G401 (cell line): ENCODE measurements at regions not wholly inside any gene's neighbourhood (a gene's known extent, or its start where the extent isn't known, plus 50 kb on each side); places are given as distances from the start of the nearest gene placed in this dataset.
"Not testable (repeated sequence)": the region's sequence is repeated elsewhere in the genome, so short reads cannot be mapped to it uniquely, and the experiment has no call there.

Experiments used
- DNase-seq: peaks from one replicate; pipeline ENCODE4 v3.0.0-alpha.2; 2015; ENCODE audit warnings: low spot score
- in situ Hi-C: cut with HindIII; loops from 2 replicates; pipeline ENCODE4 v1.10.0; 2016; ENCODE audit warnings: low sequenced_read_pairs, mixed read lengths

DNA sequence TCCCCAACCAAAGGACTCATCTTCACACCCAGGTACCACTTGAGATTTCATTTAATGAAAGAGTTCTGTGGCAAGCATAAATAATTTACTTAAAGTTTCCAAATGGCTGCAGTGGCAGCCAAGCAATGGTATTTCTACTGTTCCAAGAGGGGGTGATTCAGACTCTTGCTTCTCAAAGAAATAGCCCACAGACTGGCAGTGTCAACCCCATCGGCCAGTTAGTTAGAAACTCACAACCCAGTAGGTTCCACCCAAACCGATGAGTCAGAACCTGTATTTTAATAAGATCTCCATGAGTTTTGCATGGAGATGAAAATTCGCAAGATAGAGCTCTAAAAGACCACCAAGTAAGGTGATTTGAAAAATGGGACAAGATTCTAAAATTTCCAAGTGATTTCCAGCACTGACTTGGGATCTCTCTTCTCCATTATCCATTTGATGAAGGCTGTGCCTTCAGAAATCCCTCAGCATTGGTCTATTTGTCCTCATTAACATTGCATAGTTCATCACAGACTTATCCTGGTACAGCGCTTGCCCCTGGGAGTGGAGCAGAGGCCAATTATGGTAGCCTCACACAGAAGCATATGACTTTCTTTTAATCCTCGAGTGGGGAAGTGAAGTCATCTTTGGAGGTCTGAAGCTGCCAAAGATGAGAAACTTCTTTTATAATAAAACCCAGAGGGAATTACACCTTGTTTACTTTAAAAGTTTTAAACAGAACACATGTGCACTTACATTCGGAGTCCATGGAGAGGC, 361.4 kb upstream of the ID2 start:
- in situ Hi-C loops = no loop called here

DNA sequence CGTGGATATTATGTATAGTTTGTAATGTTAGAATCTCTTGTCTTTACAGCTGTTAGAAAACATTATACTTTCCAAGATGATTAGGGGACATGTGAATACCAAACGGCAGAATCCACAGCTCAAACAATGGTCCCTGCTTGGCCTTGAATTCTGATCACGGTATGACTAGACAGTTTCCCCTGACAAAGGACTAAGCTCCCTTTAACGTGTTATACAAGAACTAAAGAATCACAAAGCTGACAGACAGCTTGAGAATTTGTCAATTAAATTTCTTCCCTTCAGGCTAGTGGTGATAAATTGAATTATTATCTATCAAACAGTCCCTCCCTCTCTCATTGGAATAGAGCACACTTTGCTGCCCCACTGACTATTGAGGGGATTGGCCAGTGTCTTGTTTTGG, 359.2 kb upstream of the ID2 start:
- in situ Hi-C loops = no loop called here
- DNase-seq = no peak

More for the DNA sequence above, 361.4 kb upstream of the ID2 start:
- no peak for DNase-seq

DNA sequence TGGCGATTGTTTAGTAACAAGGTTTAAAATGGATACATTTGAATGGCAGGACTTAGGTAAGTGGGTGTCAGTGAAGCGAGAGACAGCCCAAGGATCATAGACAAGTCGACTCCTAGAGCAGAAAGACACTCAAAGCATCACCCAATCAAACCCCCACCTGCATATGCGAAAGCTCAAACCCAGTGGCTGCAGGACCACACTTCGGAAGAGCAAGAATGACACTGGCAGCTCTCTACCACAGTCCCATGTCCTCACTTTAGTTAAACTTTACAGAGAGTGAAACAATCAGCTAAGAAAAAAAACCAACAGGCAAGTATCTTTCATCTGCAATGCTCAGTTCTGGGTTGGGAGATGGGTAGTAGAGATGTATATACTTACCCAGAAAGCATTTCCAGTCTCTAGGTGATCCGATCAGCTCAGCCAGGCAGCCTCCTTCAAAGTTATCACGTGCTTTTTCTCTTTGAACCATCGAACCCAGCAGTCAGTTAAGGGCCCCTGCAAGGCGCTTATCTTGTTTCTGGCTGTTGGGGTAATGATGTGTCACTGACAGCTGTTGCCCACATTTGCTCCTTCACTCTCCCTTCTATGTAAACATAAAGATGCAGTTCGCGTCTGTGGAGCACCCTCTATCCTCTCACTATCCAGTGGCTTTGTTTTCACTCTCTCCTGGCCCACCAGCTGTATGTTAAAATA, 357.5 kb upstream of the ID2 start:
- DNase-seq = no peak
- in situ Hi-C loops = no loop called here

DNA sequence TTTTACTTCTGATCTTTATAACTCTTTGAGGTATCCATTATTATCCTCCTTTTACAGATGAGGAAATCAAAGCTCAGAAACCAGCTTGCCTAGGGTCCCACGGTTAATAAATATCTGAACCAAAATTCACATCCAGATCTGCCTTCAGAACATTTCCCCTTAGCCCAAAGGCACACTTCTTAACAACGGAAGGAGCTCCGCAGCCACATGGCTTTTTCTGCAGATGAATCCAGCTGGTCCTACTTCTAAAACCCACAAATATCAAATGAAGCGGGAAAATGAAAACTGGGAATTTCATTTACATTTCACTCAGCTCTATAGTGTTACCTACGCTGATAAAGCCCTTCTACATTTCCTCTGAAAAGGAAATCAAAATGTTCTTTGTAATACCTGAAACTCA, 357.0 kb upstream of the ID2 start:
- DNase-seq = no peak
- in situ Hi-C loops = no loop called here

DNA sequence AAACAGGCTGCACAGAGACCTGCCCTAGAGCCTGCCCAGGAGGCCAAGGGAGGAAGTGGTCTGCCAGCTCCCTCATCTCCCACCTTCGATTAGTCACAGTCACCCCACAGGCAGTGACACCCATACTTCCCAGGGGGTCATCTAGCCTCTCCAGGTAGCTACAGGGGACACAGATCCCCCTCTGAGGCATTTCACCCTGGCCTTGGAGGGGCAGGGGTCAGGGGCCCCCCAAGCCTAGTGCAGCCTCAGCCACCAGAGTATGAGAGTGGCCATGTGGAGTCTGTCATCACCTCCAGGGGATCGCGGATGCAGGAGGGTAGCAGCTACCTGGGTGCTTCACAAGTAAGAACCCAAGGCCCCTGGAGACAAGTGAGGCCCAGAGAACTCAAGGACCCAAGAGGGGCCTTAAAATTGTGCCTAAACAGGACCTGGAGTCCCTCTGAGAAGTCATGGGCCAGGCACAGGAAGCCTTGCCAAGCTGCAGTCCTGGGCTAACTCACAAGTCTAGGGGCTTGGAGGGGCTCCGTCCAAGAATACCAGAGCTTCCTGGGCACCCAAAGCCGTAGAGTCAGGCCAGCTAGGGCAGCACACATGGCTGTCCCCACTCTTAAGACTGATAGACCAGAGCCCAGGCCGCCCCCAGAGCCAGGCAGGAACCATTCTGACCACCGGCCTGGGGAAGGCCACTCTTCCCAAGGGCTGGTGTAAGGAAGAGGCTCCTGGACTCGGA, 354.3 kb upstream of the ID2 start:
- in situ Hi-C loops = no loop called here
- no peak for DNase-seq

DNA sequence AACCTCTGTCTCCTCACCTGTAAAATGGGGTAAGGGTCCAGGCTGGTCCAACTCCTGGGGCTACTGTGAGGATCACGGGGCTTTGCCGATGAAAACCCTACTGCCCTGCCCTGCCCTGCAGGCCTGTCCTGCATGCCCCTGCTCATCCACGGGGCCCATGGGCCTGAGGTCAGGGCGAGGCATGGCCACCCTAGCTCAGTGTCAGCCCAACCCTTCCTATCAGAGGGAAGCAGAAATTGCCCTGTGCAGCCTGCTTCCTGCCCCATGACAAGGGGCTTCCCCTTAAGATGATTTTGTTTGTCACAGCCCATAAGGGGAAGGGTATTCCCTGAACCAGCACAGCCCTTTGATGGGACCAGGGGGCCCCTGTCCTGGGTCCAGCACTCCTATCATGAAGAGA, 353.6 kb upstream of the ID2 start:
- in situ Hi-C loops = no loop called here

DNA sequence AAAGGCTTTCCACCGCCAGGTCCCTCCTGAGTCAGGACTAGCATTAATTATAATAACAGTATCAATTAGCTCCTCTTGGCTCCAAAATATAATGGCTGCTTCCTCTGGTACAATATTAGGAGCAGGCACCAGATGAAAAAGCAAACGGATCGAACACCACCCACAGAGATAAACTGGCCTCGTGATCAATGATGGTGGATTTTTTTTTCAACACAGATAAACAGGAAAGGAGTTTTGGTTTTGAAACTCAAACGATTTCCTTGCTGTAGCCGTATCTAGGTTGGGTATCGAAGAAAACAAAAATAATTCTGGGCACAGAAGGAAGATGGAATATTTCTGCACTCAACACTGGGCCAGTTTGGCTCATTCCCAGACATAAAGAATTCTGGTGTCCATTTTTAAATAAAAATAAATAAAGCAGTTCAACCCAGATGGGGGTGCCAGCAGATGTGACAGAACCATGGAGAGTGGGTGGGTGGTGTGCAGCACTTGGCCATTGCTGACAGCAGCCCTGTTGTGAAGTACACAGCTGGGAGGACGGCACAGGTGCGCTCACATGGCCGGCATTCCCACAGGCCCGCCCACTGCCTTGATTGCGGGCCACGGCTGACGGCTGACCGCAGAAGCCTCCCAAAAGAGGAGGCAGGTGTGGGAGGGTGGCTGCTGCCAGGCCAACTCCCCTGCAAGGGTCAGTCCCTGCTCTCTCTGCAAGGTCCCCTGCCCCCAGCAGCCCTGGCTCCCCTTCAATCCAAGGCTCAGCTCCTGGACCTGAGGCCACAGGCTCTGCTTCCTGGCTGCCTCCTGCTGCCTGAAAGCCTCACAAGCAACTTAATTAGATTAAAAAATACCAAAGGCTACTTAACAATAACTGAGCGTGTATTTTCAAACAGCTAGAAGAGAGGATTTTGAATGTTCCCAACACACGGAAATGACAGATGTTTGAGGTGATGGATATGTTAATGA, 351.9 kb upstream of the ID2 start:
- DNase-seq = no peak
- in situ Hi-C loops = no loop called here

More for the DNA sequence above, 353.6 kb upstream of the ID2 start:
- no peak for DNase-seq

DNA sequence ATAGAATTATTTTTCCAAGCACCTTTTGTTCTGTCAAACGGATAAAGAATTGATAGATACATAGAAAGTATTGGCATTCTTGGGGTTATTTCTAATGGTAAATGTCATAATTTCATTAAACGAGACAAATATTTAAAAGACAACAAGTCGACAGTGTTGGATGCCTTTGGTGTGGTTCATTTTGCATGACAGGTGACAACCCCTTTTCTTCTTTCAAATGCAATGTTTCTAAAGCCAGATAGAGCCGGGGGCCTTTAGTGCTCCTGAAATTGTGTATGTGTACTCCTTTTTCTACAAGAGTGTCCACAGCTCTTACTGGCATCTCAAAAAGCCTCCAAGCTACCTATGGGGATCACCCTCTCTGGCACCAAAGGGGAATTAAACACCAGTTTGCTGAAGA, 350.8 kb upstream of the ID2 start:
- in situ Hi-C loops = no loop called here

DNA sequence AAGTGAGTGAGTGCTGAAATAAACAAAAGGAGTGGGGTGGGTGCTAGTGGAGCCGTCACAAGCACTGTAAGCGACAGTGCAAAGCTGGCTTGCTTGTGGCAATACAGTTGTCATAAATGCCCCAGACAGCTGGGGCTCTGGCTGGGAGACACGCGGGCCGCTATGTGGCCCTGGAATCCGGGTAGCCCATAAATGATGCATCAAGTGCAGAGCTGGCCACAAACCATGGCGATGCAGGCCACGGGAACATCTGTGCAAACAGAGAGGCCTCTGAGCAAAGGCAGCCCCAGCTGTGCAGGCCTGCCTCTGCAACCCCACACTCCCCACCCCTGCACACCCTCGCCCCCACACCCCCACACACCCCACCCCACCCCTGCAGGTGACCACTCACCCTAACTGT, 349.2 kb upstream of the ID2 start:
- in situ Hi-C loops = no loop called here
- no peak for DNase-seq

More for the DNA sequence above, 350.8 kb upstream of the ID2 start:
- DNase-seq = no peak

DNA sequence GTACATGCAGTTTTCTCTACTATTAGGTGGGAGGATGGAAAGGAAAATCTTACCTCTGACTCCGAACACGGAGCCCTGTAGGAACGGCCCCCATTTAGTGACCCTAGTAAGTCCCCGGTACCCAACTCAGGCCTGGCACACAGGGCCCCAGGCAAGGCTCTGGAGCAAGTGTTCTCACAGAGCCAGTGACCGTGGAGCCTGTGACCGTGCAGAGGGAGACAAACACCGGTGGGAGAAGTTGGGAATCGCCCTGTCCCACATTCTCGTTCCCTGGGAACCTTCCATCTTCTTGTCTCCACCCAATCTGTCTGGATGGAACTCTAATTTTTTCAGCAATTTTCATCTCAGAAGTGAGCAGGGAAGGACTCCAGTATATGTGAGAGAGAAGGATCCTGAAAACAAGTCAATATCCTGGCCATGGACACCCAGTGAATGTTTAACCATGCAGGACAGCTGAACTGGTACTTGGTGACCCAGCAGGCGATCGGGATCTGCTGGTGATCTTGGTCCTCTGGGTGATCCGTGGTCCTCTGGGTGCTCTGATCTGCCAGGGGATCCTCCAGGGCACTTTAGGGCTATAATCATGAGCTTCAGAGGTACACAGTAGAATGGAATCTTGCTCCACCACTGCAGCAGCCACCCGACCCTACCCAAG, 348.6 kb upstream of the ID2 start:
- in situ Hi-C loops = no loop called here

DNA sequence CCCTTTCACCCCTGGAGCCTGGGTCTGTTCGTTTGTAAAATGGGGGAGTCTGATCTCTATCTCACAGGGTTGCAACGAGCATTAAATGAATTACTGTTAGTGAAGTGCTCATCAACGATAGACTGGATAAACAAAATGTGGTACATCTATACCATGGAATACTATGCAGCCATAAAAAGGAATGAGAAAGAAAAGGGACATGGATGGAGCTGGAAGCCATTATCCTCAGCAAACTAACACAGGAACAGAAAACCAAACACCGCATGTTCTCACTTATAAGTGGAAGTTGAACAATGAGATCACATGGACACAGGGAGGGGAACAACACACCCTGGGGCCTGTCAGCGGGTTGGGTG, 348.0 kb upstream of the ID2 start:
- in situ Hi-C loops = not testable (repeated sequence)

More for the DNA sequence above, 348.6 kb upstream of the ID2 start:
- no peak for DNase-seq

DNA sequence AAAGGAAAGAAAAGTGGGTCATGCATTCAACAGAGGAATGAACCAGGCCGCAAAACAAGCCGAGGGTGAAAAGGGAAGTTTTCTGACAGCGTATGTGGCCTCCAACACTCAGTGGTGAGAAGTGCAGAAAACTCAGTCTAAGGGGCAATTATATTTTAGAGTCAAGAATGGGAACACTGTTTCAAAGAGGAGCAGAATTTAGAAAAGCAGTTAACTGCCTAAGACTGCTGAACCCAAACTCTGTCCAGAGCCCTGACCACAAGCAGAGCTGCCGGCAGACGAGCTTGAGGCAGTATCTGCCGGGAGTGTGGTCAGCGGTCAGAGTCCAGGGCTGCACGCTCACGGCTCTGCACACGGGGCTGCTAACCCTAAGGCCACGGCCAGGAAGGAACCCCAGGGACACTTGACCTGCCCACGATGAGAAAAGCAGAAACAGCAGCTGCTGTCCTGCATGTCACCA, 347.0 kb upstream of the ID2 start:
- in situ Hi-C loops = no loop called here
- no peak for DNase-seq

More for the DNA sequence above, 348.0 kb upstream of the ID2 start:
- not testable (repeated sequence) for DNase-seq

DNA sequence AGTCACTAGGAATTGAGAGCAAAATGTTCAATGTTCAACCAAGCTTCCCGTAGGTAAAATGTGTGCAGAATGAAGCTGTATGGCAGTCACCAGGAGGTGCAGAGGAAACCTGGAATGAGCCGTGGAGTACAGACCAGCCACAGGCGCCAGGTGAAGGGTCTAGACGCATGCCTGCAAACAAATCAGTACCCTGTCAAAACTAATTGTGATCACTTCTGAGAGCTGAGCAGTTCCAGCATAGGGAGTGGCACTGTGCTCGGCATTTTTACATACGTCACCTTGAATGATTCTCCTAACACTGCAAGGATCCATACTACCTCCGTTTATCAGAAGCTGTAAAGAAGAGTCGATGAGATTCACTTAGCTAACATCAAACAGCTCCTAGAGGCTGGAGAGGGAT, 346.1 kb upstream of the ID2 start:
- in situ Hi-C loops = no loop called here
- no peak for DNase-seq

DNA sequence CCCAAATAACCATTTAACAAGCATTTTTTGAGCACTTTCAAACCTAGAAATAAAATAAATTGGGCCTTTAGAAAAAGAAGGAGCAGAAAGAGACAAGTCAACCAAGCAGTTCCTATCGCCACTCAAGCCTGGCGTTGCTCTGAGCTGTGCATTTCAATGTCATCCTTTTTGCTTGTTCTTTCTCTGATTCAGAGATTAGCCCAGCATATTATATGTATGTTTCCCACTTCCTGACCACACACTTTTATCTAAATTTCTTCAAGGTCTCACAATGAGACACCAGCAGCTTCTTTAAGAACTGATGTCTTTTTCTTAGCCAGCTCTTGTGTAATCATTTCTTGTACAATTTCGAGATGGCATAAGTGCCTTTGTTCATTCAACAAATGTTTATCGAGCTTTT, 344.5 kb upstream of the ID2 start:
- in situ Hi-C loops = no loop called here
- no peak for DNase-seq

DNA sequence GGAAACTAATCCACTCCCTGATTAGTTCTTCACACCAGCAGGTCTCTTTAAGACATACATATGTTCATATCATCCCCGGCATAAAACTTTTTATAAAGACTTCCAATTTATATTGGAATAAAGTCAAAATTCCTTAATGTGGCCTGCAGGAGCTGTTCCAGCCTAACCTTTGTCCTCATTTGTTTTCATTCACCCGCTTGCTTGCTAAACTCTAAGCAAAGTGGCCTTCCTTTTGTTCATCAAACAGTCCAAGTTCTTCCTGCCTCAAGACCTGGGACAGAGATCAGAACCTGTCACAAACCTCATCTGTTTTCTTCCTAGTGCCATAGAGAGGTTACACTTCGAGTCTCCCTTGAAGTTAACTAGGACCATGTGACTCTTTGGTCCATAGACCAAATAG, 339.4 kb upstream of the ID2 start:
- in situ Hi-C loops = no loop called here
- no peak for DNase-seq

DNA sequence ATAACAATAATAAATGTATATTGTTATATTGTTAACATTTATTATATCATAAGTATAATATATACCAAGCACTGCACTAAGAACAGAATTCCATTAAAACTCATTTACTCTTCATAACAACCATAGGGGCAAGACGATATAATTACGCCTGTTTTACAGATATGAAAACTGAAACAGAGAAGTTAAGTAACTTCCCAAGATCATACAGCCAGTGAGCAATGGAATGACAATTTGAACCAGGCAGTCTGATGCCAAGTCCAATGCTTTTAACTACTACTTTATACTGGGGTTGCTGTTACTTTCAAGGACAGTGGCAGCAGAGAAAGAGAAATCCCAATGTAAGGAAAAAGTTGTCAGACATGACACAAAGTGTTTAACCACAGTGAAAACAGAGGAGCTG, 338.8 kb upstream of the ID2 start:
- no peak for DNase-seq
- in situ Hi-C loops = no loop called here

DNA sequence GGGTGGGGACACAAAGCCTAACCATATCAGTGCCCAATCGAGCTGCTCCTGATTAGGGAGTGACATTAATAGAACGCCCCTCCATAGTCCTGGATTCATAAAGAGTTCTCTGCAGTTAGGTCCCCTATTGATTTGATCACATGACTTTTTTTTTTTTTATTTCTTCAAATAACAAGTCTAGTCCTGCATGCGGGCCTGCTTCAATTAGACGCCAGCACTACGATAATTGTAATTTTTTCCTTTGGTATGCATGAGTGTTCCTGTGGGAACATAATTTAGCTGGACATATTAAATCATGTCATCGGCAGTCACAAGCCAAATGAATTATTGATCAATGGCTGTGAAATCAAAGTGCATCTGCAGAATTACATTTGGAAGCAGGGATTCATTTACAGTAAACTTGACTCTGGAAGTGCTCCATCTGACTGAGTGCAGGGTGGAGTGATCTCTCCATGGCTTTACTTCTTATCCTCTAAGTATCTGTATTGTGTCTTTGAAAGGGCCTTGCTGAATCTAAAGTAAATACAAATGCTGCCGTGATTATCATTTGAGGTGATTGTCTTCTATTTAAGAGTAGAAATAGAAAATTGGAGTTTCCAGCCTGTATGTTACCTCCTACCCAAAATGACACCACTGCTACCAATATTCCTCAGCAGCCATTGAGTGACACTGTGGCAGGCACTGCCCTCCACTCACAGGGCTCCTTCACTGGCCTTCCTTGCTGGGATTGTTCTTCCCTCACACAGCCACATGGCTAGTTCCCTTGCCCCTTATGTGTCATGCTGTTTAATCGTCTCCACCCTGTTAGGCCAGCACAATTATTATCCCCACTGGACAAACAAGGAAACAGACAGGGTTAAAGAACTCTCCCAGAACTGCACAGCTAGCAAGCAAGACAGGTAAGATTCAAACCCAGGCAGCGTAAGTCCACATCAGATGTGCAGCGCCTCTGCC, 337.4 kb upstream of the ID2 start:
- in situ Hi-C loops = no loop called here
- DNase-seq = no peak

DNA sequence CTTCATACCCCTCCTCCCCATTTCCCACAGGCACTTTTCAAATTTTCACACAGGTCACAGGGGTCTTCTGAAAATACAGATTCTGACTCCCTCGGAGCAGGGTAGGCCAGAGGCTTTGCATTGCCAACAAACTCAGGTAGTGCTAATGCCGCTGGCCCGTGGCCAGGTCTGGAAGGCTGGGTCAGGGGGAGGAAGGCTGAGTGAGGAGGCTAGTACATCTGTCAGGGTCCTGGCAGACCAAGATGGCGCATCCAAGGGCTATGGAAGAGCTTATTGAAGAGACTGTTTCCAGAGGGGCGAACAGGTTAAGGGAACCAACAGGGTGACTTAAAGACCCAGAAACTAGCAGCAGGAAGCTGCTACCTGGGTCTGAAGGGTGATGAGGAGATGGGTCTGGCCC, 336.7 kb upstream of the ID2 start:
- no peak for DNase-seq
- in situ Hi-C loops = no loop called here
